ENCODE measurements at regions not wholly inside any gene's neighbourhood (a gene's known extent, or its start where the extent isn't known, plus 50 kb on each side); places are given as distances from the start of the nearest gene placed in this dataset.

DNA sequence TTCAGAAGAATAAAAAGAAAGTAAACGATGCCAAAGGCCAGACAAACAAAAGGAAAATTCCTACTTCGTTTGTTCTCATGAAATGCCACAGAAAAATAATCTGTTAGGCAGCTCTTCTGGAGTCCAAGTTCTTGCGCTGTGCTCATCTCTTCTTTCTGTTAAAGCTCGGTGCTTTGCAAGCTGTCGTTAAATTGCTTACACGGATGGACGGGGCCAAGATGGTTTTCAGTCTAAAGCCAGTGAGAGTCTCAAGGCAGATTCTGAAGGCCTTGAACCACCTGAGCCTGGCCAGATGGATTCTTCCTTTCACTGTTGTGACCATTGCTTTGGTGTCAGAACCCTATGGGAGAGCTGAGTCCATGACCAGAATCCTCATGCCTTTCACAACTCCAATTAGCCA is 97.6 kb upstream of the RMDN2 start:
- no peak for DNase-seq (ENCODE audit: low spot score in 2 of 2)
- no peaks in the 10 kb centered on the region for H3K9me3 ChIP-seq
- H3K27ac ChIP-seq: no peak overlapping the region
- TF ChIP-seq CTCF (IDR thresholded peaks at IDR 0.05) (no peak), POLR2AphosphoS5 (IDR thresholded peaks at IDR 0.05) (no peak), POLR2A (IDR thresholded peaks at IDR 0.05) (no peak)
- no peaks in the 10 kb centered on the region for H3K36me3 ChIP-seq
- H3K27me3 ChIP-seq: no peaks in the 10 kb centered on the region
- intact Hi-C loops (cut with DNase I; ENCODE audit: low total_unique reads): no loop called here
- H3K4me1 ChIP-seq: no peaks in the 10 kb centered on the region
- H3K4me3 ChIP-seq: no peak overlapping the region

DNA sequence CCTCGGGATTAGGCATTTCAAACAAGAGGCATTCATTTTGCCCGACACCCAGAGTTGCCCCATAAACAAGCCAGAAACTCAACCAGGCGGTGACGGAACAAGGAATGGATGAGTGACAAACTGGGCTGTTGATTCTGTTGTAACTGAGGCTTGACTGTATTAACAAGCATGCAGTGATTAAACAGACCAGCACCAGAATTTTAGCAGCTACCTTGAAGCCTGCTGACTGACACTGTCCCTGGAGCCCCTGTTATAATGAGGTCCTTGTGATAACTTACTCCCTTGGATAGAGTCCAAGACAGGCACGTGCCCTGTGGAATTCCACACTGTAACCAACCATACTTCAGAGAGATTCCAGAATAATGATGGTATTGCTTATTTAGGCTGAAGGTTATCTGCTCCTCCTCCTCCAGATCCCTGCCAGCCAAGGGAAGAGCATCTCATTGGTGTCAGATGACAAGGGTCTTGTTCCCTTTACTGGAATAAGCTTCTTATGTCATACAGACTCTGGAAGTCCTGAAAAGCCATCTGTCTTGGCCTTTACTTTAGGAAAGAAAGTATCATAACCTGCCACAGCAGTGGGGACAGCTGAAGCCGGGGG is 97.1 kb upstream of the RMDN2 start:
- intact Hi-C loops (cut with DNase I; ENCODE audit: low total_unique reads): no loop called here
- no peaks in the 10 kb centered on the region for H3K27me3 ChIP-seq
- H3K9me3 ChIP-seq: no peaks in the 10 kb centered on the region
- H3K36me3 ChIP-seq: no peaks in the 10 kb centered on the region
- H3K4me1 ChIP-seq: no peaks in the 10 kb centered on the region
- H3K4me3 ChIP-seq: no peak overlapping the region
- H3K27ac ChIP-seq: no peak overlapping the region
- TF ChIP-seq POLR2A (IDR thresholded peaks at IDR 0.05) (no peak), CTCF (IDR thresholded peaks at IDR 0.05) (no peak), POLR2AphosphoS5 (IDR thresholded peaks at IDR 0.05) (no peak)
- no peak for DNase-seq (ENCODE audit: low spot score in 2 of 2)

DNA sequence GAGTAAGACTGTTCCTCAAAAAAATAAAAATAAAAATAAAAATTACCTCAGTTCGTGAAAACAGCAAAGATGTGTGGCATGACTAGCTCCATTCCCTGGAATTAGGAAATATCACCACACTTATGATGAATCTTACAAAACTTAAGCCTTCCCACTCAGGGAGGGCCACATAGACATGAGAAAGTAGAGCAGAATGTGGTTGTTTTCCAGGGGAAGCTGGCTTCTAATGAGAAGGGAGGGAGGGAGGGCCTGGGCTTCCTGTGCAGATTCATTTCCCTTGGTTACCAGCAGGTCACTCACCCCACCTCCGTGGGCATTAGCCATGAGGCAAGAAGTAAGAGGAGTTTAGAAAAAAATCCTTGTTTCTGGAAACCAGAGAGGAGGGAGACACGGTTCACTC is 95.9 kb upstream of the RMDN2 start:
- no peaks in the 10 kb centered on the region for H3K36me3 ChIP-seq
- no peaks in the 10 kb centered on the region for H3K9me3 ChIP-seq
- no peak for DNase-seq (ENCODE audit: low spot score in 2 of 2)
- H3K27ac ChIP-seq: peak overlapping the region in 1 of 2 donors; percentile 61
- intact Hi-C loops (cut with DNase I; ENCODE audit: low total_unique reads): no loop called here
- H3K27me3 ChIP-seq: no peaks in the 10 kb centered on the region
- TF ChIP-seq POLR2A (IDR thresholded peaks at IDR 0.05) (no peak), CTCF (IDR thresholded peaks at IDR 0.05) (no peak), POLR2AphosphoS5 (IDR thresholded peaks at IDR 0.05) (no peak)
- H3K4me3 ChIP-seq: no peak overlapping the region
- no peaks in the 10 kb centered on the region for H3K4me1 ChIP-seq

GRCh38 chr2:37829616-37830395 is 95.3 kb upstream of the RMDN2 start:
- no peaks in the 10 kb centered on the region for H3K4me1 ChIP-seq
- intact Hi-C loops (cut with DNase I; ENCODE audit: low total_unique reads): loop anchor here (10.0 kb wide), 1 partner anchor 415 kb away; no protein-coding TSS in a partner anchor

More at GRCh38 chr2:37829616-37830395, 95.3 kb upstream of the RMDN2 start:
- peak overlapping the region in 1 of 2 donors; percentile 61 for H3K27ac ChIP-seq
- H3K27me3 ChIP-seq: no peaks in the 10 kb centered on the region
- TF ChIP-seq CTCF (IDR thresholded peaks at IDR 0.05) (no peak), POLR2A (IDR thresholded peaks at IDR 0.05) (no peak), POLR2AphosphoS5 (IDR thresholded peaks at IDR 0.05) (no peak)
- no peak overlapping the region for H3K4me3 ChIP-seq
- H3K9me3 ChIP-seq: no peaks in the 10 kb centered on the region
- no peaks in the 10 kb centered on the region for H3K36me3 ChIP-seq
- no peak for DNase-seq (ENCODE audit: low spot score in 2 of 2)
